ENCODE measurements at regions not wholly inside any gene's neighbourhood (a gene's known extent, or its start where the extent isn't known, plus 50 kb on each side); places are given as distances from the start of the nearest gene placed in this dataset.

DNA sequence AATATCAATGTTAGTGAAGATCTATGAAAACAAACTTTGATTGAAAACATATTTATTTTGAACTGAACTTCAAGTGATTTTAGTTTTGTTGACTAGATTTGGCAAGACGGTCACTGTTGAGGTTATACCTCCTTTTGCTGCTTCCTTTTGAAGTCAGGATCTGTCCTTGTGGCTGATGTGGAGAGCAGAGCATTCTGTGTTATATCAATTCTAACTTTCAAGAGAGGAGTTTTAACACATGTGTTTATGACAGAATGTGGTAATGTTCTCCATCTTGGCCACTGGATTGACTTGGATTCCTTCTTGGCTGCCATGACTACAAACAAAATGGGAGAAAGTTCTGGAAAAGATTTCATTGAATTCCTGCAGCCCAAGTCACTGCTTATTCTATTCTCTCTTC lies 104.0 kb upstream of the ACTBL2 start:
- BruUV-seq (replicated peaks): no TSS peak
- Histone ChIP-seq H3F3A (ENCODE audit: low read length, unreplicated experiment) (no peaks in the 10 kb centered on the region), H3K9me3 (ENCODE audit: low read length) (no peaks in the 10 kb centered on the region), H2AFZ (ENCODE audit: low read length) (no peak overlapping the region), H3K4me1 (ENCODE audit: insufficient read depth, low read length) (peaks cover 4% of the 10 kb centered on the region), H3K36me3 (ENCODE audit: low read depth, low read length) (no peaks in the 10 kb centered on the region), H3K27me3 (ENCODE audit: low read length) (no peaks in the 10 kb centered on the region), H3K27ac (ENCODE audit: low read length) (no peak overlapping the region), H4K20me1 (ENCODE audit: low read length) (no peaks in the 10 kb centered on the region), H3K9me2 (replicated peaks; ENCODE audit: low read length) (no peaks in the 10 kb centered on the region), H3K4me3 (ENCODE audit: low read length) (no peak overlapping the region), H3K4me2 (ENCODE audit: low read length) (no peak overlapping the region), H3K79me2 (ENCODE audit: low read length) (no peaks in the 10 kb centered on the region), H3K9ac (ENCODE audit: low read length) (no peak overlapping the region)
- DNase-seq (no peak), ATAC-seq (no peak)
- ChIA-PET CTCF (no interaction called here), POLR2A (ENCODE audit: unreplicated experiment) (no interaction called here)
- TF ChIP-seq EZH2phosphoT487 (IDR thresholded peaks at IDR 0.05; ENCODE audit: borderline replicate concordance, low read length): no peak
- TF ChIP-seq EZH2 (IDR thresholded peaks at IDR 0.05; ENCODE audit: low read length, unreplicated experiment): no peak
- TF ChIP-seq, protein P1, sequence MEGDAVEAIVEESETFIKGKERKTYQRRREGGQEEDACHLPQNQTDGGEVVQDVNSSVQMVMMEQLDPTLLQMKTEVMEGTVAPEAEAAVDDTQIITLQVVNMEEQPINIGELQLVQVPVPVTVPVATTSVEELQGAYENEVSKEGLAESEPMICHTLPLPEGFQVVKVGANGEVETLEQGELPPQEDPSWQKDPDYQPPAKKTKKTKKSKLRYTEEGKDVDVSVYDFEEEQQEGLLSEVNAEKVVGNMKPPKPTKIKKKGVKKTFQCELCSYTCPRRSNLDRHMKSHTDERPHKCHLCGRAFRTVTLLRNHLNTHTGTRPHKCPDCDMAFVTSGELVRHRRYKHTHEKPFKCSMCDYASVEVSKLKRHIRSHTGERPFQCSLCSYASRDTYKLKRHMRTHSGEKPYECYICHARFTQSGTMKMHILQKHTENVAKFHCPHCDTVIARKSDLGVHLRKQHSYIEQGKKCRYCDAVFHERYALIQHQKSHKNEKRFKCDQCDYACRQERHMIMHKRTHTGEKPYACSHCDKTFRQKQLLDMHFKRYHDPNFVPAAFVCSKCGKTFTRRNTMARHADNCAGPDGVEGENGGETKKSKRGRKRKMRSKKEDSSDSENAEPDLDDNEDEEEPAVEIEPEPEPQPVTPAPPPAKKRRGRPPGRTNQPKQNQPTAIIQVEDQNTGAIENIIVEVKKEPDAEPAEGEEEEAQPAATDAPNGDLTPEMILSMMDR (conservative IDR thresholded peaks at IDR 0.05; ENCODE audit: low read depth, low read length): no peak
- intact Hi-C loops (cut with micrococcal nuclease): no loop called here

DNA sequence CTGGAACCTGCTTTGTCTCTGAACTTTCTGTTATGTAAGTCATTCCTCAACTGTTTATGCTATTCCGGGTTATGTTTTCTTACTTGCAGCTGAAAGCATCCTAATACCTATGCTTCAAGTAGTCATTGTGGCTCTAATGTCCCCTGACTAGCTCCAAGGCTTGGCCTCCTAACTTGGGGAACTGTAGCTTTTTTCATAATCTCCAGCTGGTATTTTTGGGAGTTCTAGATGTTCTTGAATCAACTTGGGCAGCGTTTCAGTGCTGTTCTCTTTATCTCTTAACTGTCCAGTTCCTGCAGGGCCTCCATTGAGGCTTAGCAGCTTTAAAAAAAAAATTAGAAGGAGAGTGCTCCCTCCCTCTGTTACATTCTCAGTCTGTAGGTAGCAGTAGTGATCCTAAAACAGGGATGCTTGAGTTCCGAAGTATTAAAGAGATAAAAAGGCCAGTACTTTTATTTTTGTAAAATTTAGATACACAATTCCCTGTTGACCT lies 100.0 kb upstream of the ACTBL2 start:
- no peaks in the 10 kb centered on the region for H3K27me3 ChIP-seq (ENCODE audit: low read length)
- H4K20me1 ChIP-seq (ENCODE audit: low read length): no peaks in the 10 kb centered on the region
- ChIA-PET CTCF (no interaction called here), POLR2A (ENCODE audit: unreplicated experiment) (no interaction called here)
- no peak for TF ChIP-seq EZH2 (IDR thresholded peaks at IDR 0.05; ENCODE audit: low read length, unreplicated experiment)
- TF ChIP-seq EZH2phosphoT487 (IDR thresholded peaks at IDR 0.05; ENCODE audit: borderline replicate concordance, low read length): no peak
- TF ChIP-seq, protein P1 (conservative IDR thresholded peaks at IDR 0.05; ENCODE audit: low read depth, low read length): no peak
- H3K4me2 ChIP-seq (ENCODE audit: low read length): no peak overlapping the region
- ATAC-seq (no peak), DNase-seq (no peak)
- H3K9ac ChIP-seq (ENCODE audit: low read length): no peak overlapping the region
- no peak overlapping the region for H3K4me3 ChIP-seq (ENCODE audit: low read length)
- no peaks in the 10 kb centered on the region for H3K9me3 ChIP-seq (ENCODE audit: low read length)
- H3F3A ChIP-seq (ENCODE audit: low read length, unreplicated experiment): no peaks in the 10 kb centered on the region
- H3K79me2 ChIP-seq (ENCODE audit: low read length): no peaks in the 10 kb centered on the region
- no peaks in the 10 kb centered on the region for H3K9me2 ChIP-seq (replicated peaks; ENCODE audit: low read length)
- H3K36me3 ChIP-seq (ENCODE audit: low read depth, low read length): no peaks in the 10 kb centered on the region
- no peaks in the 10 kb centered on the region for H3K4me1 ChIP-seq (ENCODE audit: insufficient read depth, low read length)
- H2AFZ ChIP-seq (ENCODE audit: low read length): no peak overlapping the region
- no peak overlapping the region for H3K27ac ChIP-seq (ENCODE audit: low read length)
- BruUV-seq (replicated peaks): no TSS peak
- intact Hi-C loops (cut with micrococcal nuclease): no loop called here

DNA sequence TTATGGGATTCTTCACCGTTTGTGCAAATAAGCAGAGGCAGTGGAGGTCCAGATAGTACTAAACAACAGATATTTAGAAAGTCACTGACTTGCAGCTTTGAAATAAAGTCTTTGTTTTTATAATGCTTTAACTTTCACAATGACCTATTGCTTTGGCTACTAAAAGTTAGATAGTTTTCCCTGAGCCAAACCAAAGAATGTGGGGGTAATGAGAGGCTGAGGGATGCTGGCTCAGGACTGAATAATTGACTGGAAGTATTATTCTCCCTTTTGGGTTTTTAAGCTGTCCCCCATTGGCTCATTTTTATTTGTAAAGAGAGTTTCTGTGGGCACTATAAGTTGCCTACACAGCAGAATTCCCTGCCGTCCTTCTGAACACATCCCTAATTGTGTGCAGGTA lies 99.2 kb upstream of the ACTBL2 start:
- Histone ChIP-seq H4K20me1 (ENCODE audit: low read length) (no peaks in the 10 kb centered on the region), H2AFZ (ENCODE audit: low read length) (no peak overlapping the region), H3K27ac (ENCODE audit: low read length) (no peak overlapping the region), H3K27me3 (ENCODE audit: low read length) (no peaks in the 10 kb centered on the region), H3K9me3 (ENCODE audit: low read length) (no peaks in the 10 kb centered on the region), H3K9ac (ENCODE audit: low read length) (no peak overlapping the region), H3K9me2 (replicated peaks; ENCODE audit: low read length) (no peaks in the 10 kb centered on the region), H3K4me3 (ENCODE audit: low read length) (no peak overlapping the region), H3K4me2 (ENCODE audit: low read length) (no peak overlapping the region), H3K79me2 (ENCODE audit: low read length) (no peaks in the 10 kb centered on the region), H3K36me3 (ENCODE audit: low read depth, low read length) (no peaks in the 10 kb centered on the region), H3F3A (ENCODE audit: low read length, unreplicated experiment) (no peaks in the 10 kb centered on the region), H3K4me1 (ENCODE audit: insufficient read depth, low read length) (no peaks in the 10 kb centered on the region)
- no peak for DNase-seq
- TF ChIP-seq, protein P1 (conservative IDR thresholded peaks at IDR 0.05; ENCODE audit: low read depth, low read length): no peak
- TF ChIP-seq EZH2 (IDR thresholded peaks at IDR 0.05; ENCODE audit: low read length, unreplicated experiment): no peak
- TF ChIP-seq EZH2phosphoT487 (IDR thresholded peaks at IDR 0.05; ENCODE audit: borderline replicate concordance, low read length): no peak
- ChIA-PET CTCF (no interaction called here), POLR2A (ENCODE audit: unreplicated experiment) (no interaction called here)
- ATAC-seq: no peak
- no TSS peak for BruUV-seq (replicated peaks)
- intact Hi-C loops (cut with micrococcal nuclease): no loop called here

Data from PC-3 (cell line).